Activated naive CD4-positive, alpha-beta T cell treated with anti-CD3 and anti-CD28 coated beads, Interleukin-2, amount 50 U/mL, for 72 hours (primary cell): ENCODE measurements at regions not wholly inside any gene's neighbourhood (a gene's known extent, or its start where the extent isn't known, plus 50 kb on each side); places are given as distances from the start of the nearest gene placed in this dataset.
"Not testable (repeated sequence)": the region's sequence is repeated elsewhere in the genome, so short reads cannot be mapped to it uniquely, and the experiment has no call there.

Source experiments
- ATAC-seq, 2 donors: fragments of 150-1000 bp; cut with Tn5 transposase; 2 replicates each; pipeline ENCODE4 v1.10.0; 2021; ENCODE audit warnings: mild to moderate bottlenecking in 2 of 2, moderate library complexity in 2 of 2
- DNase-seq, 2 donors: peaks; one replicate each; pipeline ENCODE4 v3.0.0; 2021 to 2022; ENCODE audit warnings: low spot score in 2 of 2
- H3K27ac Mint-ChIP-seq, 2 donors: one replicate each; pipeline ENCODE4 v1.8.0; 2022; ENCODE audit warnings: mild to moderate bottlenecking in 2 of 2, mixed read lengths in 2 of 2
- H3K36me3 Mint-ChIP-seq, 2 donors: one replicate each; pipeline ENCODE4 v1.8.0; 2022; ENCODE audit warnings: mixed read lengths in 2 of 2
- H3K9me3 Mint-ChIP-seq, 2 donors: one replicate each; pipeline ENCODE4 v1.8.0; 2022; ENCODE audit warnings: mixed read lengths in 2 of 2

GRCh38 chr5:125424402-125425141 is 678.1 kb upstream of the ZNF608 start:
- H3K9me3 Mint-ChIP-seq: peaks cover 8 to 15% of the 10 kb centered on the region in 2 donors
- ATAC-seq (no peak), DNase-seq (no peak)
- no peaks in the 10 kb centered on the region for H3K36me3 Mint-ChIP-seq
- H3K27ac Mint-ChIP-seq: no peak overlapping the region

DNA sequence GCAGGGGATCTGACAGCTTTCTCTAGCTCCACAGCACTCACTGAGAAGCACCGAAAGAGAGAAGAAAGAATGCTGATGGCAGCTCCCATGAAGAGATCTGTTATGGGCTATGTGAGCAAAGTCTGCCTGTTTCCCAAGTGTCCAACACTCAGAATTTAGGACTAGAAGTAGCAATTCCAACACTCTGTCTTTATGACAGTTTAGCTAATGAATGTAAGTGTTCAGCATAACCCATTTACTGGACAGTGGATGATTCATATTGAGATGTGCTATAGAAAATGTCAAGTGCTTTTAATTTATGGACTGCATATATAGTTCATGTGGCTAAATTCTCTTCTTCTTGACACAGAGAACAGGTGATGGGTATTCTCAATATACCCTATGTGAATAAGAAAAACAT is 683.1 kb upstream of the ZNF608 start:
- no peak for DNase-seq
- Mint-ChIP-seq H3K36me3 (no peaks in the 10 kb centered on the region), H3K9me3 (peaks cover 12 to 25% of the 10 kb centered on the region in 2 donors), H3K27ac (no peak overlapping the region)
- no peak for ATAC-seq

- no peaks in the 10 kb centered on the region for H3K36me3 Mint-ChIP-seq
- H3K27ac Mint-ChIP-seq: no peak overlapping the region
- DNase-seq: no peak
- ATAC-seq: no peak
- peaks cover 5 to 26% of the 10 kb centered on the region in 2 donors for H3K9me3 Mint-ChIP-seq
These were observed 687.0 kb upstream of the ZNF608 start for GRCh38 chr5:125433457-125433856.

- H3K27ac Mint-ChIP-seq: no peak overlapping the region
- ATAC-seq (no peak), DNase-seq (no peak)
- peaks cover 0 to 5% of the 10 kb centered on the region in 2 donors for H3K36me3 Mint-ChIP-seq
- H3K9me3 Mint-ChIP-seq: peaks cover 25 to 41% of the 10 kb centered on the region in 2 donors
These were observed 692.8 kb upstream of the ZNF608 start for GRCh38 chr5:125439243-125439642.

DNA sequence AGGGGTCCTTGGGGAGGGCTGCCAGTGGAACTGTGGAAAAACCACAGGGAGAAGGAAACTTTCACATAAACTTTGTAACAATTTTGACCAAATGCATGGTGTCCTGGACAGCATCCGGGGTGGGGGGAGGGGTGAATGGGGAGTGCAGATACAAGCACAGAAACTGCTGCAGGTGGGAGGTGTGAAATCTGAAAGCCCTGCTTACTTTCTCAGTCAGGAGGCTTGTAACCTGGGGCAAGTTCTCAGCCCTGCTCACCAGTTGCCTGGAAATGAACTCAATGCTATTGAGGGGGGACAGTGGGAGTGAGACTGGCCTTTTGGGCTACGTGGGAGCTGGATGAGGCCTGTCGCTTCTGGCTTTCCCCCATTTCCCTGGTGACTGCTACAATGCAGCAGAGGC is 694.5 kb upstream of the ZNF608 start:
- DNase-seq: no peak
- Mint-ChIP-seq H3K36me3 (peaks cover 0 to 5% of the 10 kb centered on the region in 2 donors), H3K9me3 (peaks cover 30 to 48% of the 10 kb centered on the region in 2 donors), H3K27ac (no peak overlapping the region)
- no peak for ATAC-seq

DNA sequence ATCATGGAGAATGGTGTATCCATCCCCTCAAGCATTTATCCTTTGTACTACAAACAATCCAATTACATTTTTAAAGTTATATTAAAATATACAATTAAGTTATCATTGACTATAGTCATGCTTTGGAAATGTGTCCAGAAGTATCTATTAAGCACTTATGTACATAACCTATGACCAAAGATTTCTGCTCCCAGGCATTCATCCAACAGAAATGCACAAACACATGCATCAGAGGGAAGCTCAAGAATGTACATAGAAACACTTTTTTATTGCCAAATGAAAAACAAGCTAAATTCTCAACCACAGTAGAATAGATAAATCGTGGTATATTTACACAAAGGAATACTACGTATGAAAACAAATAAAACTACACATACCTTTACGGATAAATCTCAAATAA is 700.5 kb upstream of the ZNF608 start:
- H3K27ac Mint-ChIP-seq: no peak overlapping the region
- no peaks in the 10 kb centered on the region for H3K36me3 Mint-ChIP-seq
- peaks cover 23 to 32% of the 10 kb centered on the region in 2 donors for H3K9me3 Mint-ChIP-seq
- ATAC-seq (no peak), DNase-seq (no peak)

DNA sequence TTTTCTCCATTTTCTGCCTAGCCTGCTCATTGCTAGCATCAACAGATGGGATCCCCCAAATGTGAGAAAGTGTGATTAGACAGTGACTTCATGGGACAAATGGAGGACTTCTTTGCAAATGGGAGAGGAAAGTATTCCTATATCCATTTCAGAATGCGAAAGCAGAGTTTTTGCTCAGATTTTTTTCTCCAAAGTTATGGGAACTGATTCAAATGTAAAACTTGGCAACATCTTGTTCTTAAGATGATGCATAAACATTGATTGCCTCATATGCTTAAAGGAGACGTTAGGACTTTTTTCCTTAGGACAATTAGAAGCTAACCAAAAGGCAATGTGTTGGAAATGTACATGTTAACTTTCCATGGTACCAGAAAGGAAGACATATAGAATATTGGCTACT is 704.3 kb upstream of the ZNF608 start:
- Mint-ChIP-seq H3K9me3 (peaks cover 16 to 19% of the 10 kb centered on the region in 2 donors), H3K27ac (no peak overlapping the region), H3K36me3 (no peaks in the 10 kb centered on the region)
- ATAC-seq (no peak), DNase-seq (no peak)

DNA sequence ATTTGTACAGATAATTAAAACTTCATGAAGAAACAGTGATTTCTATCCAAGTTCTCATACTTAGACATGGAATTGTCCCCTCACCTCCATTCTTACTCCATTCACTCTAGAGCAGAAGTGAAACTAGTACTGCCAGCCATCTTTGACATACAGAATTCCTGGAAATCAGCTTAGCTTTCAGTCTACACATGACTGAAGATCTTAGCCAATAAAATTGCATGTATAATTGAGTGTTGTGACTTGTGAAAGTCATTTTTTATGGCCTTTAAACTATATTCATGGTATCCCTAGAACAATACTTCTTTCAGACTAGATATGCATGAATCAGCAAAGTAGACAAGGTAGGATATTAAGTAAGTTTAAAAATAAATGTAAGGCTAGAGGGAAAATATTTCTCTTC is 705.2 kb upstream of the ZNF608 start:
- DNase-seq (no peak), ATAC-seq (no peak)
- H3K27ac Mint-ChIP-seq: no peak overlapping the region
- peaks cover 19 to 23% of the 10 kb centered on the region in 2 donors for H3K9me3 Mint-ChIP-seq
- H3K36me3 Mint-ChIP-seq: no peaks in the 10 kb centered on the region

DNA sequence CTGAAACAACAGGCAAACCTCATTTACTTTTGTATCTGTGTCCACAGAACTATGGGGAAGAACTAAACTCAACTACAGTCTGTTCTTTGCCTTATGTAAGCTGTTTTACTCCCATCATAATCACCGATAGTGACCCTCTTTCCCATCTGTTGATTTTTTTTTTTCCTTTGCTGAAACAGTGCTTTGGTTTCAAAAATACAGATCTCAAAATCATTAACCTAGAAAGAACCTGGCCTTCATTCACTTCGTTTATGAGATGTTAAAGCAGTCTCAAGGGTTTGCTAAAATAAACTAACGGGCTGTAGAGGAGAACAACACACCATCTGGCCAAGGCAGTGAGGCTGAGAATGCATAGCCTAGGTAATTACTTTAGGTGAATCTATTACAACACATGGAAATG is 706.6 kb upstream of the ZNF608 start:
- ATAC-seq (no peak), DNase-seq (no peak)
- Mint-ChIP-seq H3K27ac (no peak overlapping the region), H3K36me3 (no peaks in the 10 kb centered on the region), H3K9me3 (peaks cover 26 to 29% of the 10 kb centered on the region in 2 donors)

GRCh38 chr5:125455041-125455440 is 708.6 kb upstream of the ZNF608 start:
- no peaks in the 10 kb centered on the region for H3K36me3 Mint-ChIP-seq
- ATAC-seq (no peak), DNase-seq (no peak)
- H3K27ac Mint-ChIP-seq: no peak overlapping the region
- peaks cover 28 to 34% of the 10 kb centered on the region in 2 donors for H3K9me3 Mint-ChIP-seq

DNA sequence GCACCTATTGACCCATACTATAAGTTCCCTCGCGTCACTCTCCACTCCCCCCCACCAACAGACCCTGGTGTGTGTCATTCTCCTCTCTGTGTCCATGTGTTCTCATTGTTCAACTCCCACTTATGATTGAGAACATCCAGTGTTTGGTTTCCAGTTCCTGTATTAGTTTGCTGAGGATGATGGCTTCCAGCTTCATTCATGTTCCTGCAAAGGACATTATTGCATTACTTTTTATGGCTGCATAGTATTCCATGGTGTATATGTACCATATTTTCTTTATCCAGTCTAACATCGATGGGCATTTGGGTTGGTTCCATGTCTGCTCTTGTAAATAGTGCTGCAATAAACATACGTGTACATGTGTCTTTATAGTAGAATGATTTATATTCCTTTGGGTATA is 709.6 kb upstream of the ZNF608 start:
- not testable (repeated sequence) for H3K36me3 Mint-ChIP-seq, H3K27ac Mint-ChIP-seq, DNase-seq, ATAC-seq
- H3K9me3 Mint-ChIP-seq: peaks cover 28 to 34% of the 10 kb centered on the region in 2 donors

DNA sequence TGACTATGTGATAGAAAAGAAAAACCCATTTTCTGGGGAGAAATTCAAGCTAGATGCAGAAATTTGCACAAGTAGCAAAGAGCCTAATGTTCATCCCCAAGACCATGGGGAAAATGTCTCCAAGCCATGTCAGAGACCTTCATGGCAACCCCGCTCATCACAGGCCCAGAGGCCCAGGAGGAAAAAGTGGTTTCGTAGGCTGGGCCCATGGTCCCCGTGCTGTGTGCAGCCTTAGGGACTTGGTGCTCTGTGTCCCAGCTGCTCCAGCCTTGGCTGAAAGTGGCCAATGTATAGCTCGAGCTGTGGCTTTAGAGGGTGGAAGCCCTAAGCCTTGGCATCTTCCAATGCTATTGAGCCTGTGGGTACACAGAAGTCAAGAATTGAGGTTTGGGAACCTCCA is 711.2 kb upstream of the ZNF608 start:
- ATAC-seq (no peak), DNase-seq (no peak)
- Mint-ChIP-seq H3K27ac (no peak overlapping the region), H3K36me3 (no peaks in the 10 kb centered on the region), H3K9me3 (peaks cover 28 to 34% of the 10 kb centered on the region in 2 donors)

DNA sequence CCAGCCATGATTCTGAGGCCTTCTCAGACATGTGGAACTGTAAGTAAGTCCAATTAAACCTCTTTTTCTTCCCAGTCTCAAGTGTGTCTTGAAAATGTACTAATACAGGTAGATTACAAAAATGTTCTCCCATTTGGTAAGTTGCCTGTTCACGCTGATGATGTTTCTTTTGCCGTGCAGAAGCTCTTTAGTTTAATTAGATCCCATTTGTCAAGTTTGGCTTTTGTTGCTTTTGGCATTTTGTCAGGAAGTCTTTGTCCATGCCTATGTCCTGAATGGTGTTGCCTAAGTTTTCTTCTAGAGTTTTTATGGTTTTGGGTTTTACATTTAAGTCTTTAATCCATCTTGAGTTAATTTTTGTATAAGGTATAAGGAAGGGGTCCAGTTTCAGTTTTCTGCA is 712.5 kb upstream of the ZNF608 start:
- peaks cover 25 to 27% of the 10 kb centered on the region in 2 donors for H3K9me3 Mint-ChIP-seq
- not testable (repeated sequence) for H3K36me3 Mint-ChIP-seq, ATAC-seq, DNase-seq, H3K27ac Mint-ChIP-seq

- no peaks in the 10 kb centered on the region for H3K36me3 Mint-ChIP-seq
- no peak overlapping the region for H3K27ac Mint-ChIP-seq
- peaks cover 16 to 24% of the 10 kb centered on the region in 2 donors for H3K9me3 Mint-ChIP-seq
- ATAC-seq (no peak), DNase-seq (no peak)
These were observed 715.2 kb upstream of the ZNF608 start for GRCh38 chr5:125461641-125462072.

DNA sequence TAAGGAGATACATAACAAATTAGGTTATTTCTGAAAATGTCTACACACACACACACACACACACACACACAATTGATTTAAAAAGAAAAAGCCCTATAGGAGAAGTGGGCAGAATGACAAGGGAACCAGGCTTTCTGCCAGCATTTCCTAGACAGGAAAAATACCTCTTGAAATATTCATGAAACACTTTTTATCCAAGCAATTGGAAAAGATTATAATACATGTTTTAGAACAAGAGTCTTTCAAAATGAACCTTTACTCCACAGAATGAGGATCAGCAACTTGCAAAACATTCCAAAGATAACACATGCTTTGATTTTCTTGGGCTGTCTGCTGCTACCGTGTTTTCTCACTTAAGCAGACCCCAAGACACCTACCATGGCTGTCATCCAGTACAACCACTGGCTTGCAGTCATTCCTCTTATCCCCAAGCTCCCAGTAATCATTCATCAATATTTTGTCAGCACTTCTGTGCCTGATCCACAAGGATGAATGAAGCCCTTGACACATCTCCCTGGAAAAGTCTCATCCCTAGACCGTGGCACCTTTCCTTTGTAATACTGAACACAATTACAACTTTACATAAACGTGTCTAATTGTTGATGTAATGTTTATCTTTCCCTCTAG is 717.1 kb upstream of the ZNF608 start:
- Mint-ChIP-seq H3K9me3 (peaks cover 10 to 22% of the 10 kb centered on the region in 2 donors), H3K36me3 (no peaks in the 10 kb centered on the region), H3K27ac (no peak overlapping the region)
- no peak for DNase-seq
- ATAC-seq: no peak

DNA sequence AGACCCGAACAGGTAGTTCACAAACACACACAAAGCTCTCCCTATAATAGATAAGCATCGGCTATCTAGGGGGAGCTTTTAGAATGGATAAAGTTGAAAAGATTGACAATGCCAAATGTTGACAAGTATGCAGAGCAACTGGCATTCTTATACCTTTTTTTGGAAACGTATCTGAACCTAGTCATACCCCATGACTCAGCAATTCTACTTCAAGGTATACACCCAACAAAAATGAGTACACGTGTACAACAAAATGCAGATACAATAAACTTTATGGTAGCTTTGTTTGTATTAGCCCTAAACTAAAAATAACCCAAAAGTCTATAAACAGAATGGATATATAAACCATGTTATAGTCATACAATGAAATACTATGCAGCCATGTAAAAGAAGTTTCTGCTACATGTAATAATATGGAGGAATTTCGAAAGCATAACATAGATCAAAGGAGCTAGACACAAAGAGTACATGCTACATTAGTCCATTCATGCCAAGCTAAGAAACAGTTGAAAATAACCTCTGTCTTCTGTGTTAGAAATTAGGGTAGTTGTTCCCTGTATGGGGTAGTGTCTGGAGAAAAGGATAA is 718.5 kb upstream of the ZNF608 start:
- Mint-ChIP-seq H3K27ac (no peak overlapping the region), H3K36me3 (no peaks in the 10 kb centered on the region), H3K9me3 (peaks cover 1 to 15% of the 10 kb centered on the region in 2 donors)
- DNase-seq (no peak), ATAC-seq (no peak)

GRCh38 chr5:125465703-125466102 is 719.3 kb upstream of the ZNF608 start:
- Mint-ChIP-seq H3K36me3 (no peaks in the 10 kb centered on the region), H3K27ac (no peak overlapping the region), H3K9me3 (peaks cover 0 to 15% of the 10 kb centered on the region in 2 donors)
- DNase-seq (no peak), ATAC-seq (no peak)
